ENCODE measurements at regions not wholly inside any gene's neighbourhood (a gene's known extent, or its start where the extent isn't known, plus 50 kb on each side); places are given as distances from the start of the nearest gene placed in this dataset.

DNA sequence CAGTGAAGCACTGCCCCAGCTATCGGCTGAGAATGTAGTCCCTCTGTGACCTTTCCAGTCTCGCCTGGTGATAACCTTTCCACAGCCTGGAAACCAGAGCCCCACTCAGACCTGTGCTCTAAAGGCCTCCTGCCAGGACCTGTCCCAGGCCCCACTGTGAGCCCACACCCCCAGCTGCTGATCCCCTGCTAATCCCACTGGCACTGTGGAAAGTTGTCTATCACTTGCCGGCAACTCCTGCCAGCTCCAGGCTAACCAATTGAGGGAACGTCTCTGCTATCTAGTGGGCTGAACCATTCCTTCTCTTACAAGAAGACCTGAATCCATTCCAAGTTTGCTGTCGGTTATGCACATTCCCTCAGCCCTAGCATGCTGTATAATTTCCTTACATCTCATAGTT is 328.2 kb downstream of the FAM181B start:
- no peaks in the 10 kb centered on the region for H3K27me3 ChIP-seq (replicated peaks in 1 of 4; ENCODE audit: control insufficient read depth in 3 of 4, extremely low read depth in 1 of 4, insufficient read depth in 3 of 4, low read length in 3 of 4)
- H2BK15ac ChIP-seq (ENCODE audit: low read length): no peak overlapping the region
- no peaks in the 10 kb centered on the region for H3K79me2 ChIP-seq (ENCODE audit: control insufficient read depth in 1 of 2, insufficient read depth in 2 of 2, low read length in 2 of 2)
- no peak overlapping the region for H2BK12ac ChIP-seq (ENCODE audit: low read depth, low read length)
- no peak overlapping the region; the same call in 1 of the 2 replicates for H2AFZ ChIP-seq (ENCODE audit: low read length)
- no peak overlapping the region for H3K27ac ChIP-seq (ENCODE audit: low read depth, low read length)
- H3K4me2 ChIP-seq (ENCODE audit: insufficient read depth in 1 of 2, low read depth in 2 of 2, low read length in 2 of 2): no peak overlapping the region
- no peak overlapping the region for H4K5ac ChIP-seq (ENCODE audit: insufficient read length, low read depth, low read length)
- ChIA-PET CTCF (ENCODE audit: partially characterized antibody) (interaction anchor here (1.0 to 1.9 kb wide), 2 partner anchors 8 to 90 kb away, joined by 3 to 4 read pairs; no protein-coding TSS in a partner anchor), POLR2A (ENCODE audit: partially characterized antibody) (no interaction called here)
- H2BK20ac ChIP-seq (ENCODE audit: low read length): no peak overlapping the region
- no peak overlapping the region for H3K18ac ChIP-seq (ENCODE audit: extremely low read depth, low read length)
- no peak overlapping the region for H3K14ac ChIP-seq (ENCODE audit: insufficient read length)
- no peaks in the 10 kb centered on the region for H4K20me1 ChIP-seq (replicated peaks in 1 of 2; ENCODE audit: control insufficient read depth in 1 of 2, insufficient read depth in 2 of 2, low read length in 2 of 2)
- no peak overlapping the region for H2BK120ac ChIP-seq (replicated peaks; ENCODE audit: low read depth, low read length)
- H3K4me3 ChIP-seq (ENCODE audit: extremely low read depth in 1 of 4, insufficient read depth in 2 of 4, low read depth in 3 of 4, low read length in 4 of 4): no peak overlapping the region
- H3K9ac ChIP-seq (replicated peaks in 1 of 4; ENCODE audit: extremely low read depth in 1 of 4, low read depth in 3 of 4, low read length in 3 of 4): no peak overlapping the region
- DNase-seq (ENCODE audit: low read depth in 1 of 2, low spot score in 2 of 2) (no peak), FAIRE-seq (no peak)
- H3K56ac ChIP-seq (replicated peaks; ENCODE audit: insufficient read length, low read depth, low read length): no peak overlapping the region
- no peak overlapping the region for H3K23ac ChIP-seq (ENCODE audit: insufficient read length)
- H3K4ac ChIP-seq (replicated peaks; ENCODE audit: insufficient read length, low read depth, low read length): no peak overlapping the region
- no peaks in the 10 kb centered on the region for H3K4me1 ChIP-seq (replicated peaks in 1 of 4; ENCODE audit: control insufficient read depth in 3 of 4, insufficient read depth in 4 of 4, low read length in 3 of 4)
- no peaks in the 10 kb centered on the region for H3K36me3 ChIP-seq (ENCODE audit: control insufficient read depth in 2 of 4, insufficient read depth in 4 of 4, low read length in 3 of 4)
- H4K91ac ChIP-seq (replicated peaks; ENCODE audit: insufficient read length, low read length): no peak overlapping the region
- H2BK5ac ChIP-seq (ENCODE audit: low read depth, low read length): no peak overlapping the region
- H2AK5ac ChIP-seq (ENCODE audit: low read depth, low read length): no peak overlapping the region
- 88% methylated on average over 5 of the region's 5 CpGs; no CpG with 5 or more reads in 1 of the 2 experiments for WGBS, 2 experiments (ENCODE audit: extremely low coverage in 1 of 2, insufficient coverage in 1 of 2, insufficient read length in 1 of 2, insufficient replicate concordance in 2 of 2, low coverage in 1 of 2, low lambda C conversion rate in 2 of 2, missing lambda C conversion rate in 1 of 2)
- peaks cover 0 to 7% of the 10 kb centered on the region in 2 experiments; a peak in 1 of 4 replicates for H3K9me3 ChIP-seq (ENCODE audit: insufficient read depth in 2 of 2, low read depth in 1 of 2, low read length in 1 of 2)
- no peak overlapping the region for H4K8ac ChIP-seq (ENCODE audit: extremely low read depth, insufficient read depth, low read length)
- no peaks in the 10 kb centered on the region for H3K79me1 ChIP-seq (ENCODE audit: low read depth, low read length)
- H3K23me2 ChIP-seq (ENCODE audit: low read depth, low read length): no peaks in the 10 kb centered on the region
- TF ChIP-seq EZH2 (IDR thresholded peaks at IDR 0.05; ENCODE audit: low read depth, low read length, severe bottlenecking): no peak
- TF ChIP-seq SIRT6 (IDR thresholded peaks at IDR 0.05; ENCODE audit: low read length): no peak
- no peak for TF ChIP-seq KDM5A (IDR thresholded peaks at IDR 0.05; ENCODE audit: low read length)

All from H1 (cell line).